ENCODE measurements at regions not wholly inside any gene's neighbourhood (a gene's known extent, or its start where the extent isn't known, plus 50 kb on each side); places are given as distances from the start of the nearest gene placed in this dataset.

DNA sequence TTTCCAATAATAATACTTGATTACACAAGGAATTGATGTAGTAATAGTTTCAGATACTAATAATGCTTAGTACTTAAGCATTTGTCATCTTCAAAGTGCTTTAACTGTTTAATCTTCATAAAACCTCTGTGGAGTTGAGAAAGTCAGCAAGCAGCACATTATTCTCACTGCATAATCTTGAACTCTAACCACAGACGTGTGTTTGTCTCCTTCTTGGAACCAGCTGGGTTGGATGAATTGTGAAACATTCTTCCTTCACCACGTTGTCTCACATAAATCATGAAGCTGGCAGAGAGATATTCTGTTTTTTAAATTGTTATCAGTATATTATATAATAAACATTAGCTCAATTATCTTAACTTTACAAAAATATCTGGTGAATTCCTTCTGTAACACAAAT lies 55.1 kb upstream of the LDAH start:
- no peak for TF ChIP-seq POLR2A (IDR thresholded peaks at IDR 0.05)
- TF ChIP-seq, protein P1, sequence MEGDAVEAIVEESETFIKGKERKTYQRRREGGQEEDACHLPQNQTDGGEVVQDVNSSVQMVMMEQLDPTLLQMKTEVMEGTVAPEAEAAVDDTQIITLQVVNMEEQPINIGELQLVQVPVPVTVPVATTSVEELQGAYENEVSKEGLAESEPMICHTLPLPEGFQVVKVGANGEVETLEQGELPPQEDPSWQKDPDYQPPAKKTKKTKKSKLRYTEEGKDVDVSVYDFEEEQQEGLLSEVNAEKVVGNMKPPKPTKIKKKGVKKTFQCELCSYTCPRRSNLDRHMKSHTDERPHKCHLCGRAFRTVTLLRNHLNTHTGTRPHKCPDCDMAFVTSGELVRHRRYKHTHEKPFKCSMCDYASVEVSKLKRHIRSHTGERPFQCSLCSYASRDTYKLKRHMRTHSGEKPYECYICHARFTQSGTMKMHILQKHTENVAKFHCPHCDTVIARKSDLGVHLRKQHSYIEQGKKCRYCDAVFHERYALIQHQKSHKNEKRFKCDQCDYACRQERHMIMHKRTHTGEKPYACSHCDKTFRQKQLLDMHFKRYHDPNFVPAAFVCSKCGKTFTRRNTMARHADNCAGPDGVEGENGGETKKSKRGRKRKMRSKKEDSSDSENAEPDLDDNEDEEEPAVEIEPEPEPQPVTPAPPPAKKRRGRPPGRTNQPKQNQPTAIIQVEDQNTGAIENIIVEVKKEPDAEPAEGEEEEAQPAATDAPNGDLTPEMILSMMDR (IDR thresholded peaks at IDR 0.05): no peak
